ENCODE measurements at regions not wholly inside any gene's neighbourhood (a gene's known extent, or its start where the extent isn't known, plus 50 kb on each side); places are given as distances from the start of the nearest gene placed in this dataset.
"Not testable (repeated sequence)": the region's sequence is repeated elsewhere in the genome, so short reads cannot be mapped to it uniquely, and the experiment has no call there.

DNA sequence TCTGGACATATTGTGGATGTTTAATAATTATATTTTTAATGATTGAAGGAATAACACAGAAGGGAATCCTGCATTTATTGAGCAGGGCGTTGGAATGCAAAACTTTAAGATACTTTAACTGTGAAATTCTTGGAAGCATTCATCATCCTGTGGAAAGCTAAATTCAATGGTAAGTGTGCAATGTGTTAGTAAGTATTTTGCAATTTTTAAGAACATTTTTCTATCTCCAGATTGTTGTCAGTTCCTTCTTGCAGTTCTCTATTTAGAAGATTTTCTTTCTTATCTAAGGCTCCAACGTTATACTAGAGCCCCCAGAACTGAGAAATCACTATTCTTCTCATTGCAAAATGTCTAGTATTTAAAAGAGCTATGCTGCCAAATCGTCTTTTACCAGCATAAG is 132.2 kb upstream of the TSC22D2 start:
- H3K9me3 ChIP-seq (ENCODE audit: insufficient read depth, low read length) = peaks cover 13% of the 10 kb centered on the region; the same call in 1 of the 2 replicates
- H3K4me1 ChIP-seq (ENCODE audit: insufficient read depth, insufficient read length) = no peaks in the 10 kb centered on the region
- no peak for DNase-seq (ENCODE audit: low read depth, low spot score)
- H3K27me3 ChIP-seq (ENCODE audit: insufficient read depth, insufficient read length) = no peaks in the 10 kb centered on the region
- TF ChIP-seq ZNF274 (IDR thresholded peaks at IDR 0.05; ENCODE audit: low read depth, low read length) (no peak), SUZ12 (IDR thresholded peaks at IDR 0.05; ENCODE audit: extremely low read depth, insufficient read depth, insufficient read length) (no peak), YY1 (IDR thresholded peaks at IDR 0.05; ENCODE audit: insufficient read depth, insufficient read length) (no peak)
- no peak overlapping the region for H3K4me3 ChIP-seq (ENCODE audit: insufficient read length, low read depth)
- H3K36me3 ChIP-seq (ENCODE audit: insufficient read depth, insufficient read length, low read length) = no peaks in the 10 kb centered on the region
- H3K9ac ChIP-seq (ENCODE audit: insufficient read length, low read depth) = no peak overlapping the region

DNA sequence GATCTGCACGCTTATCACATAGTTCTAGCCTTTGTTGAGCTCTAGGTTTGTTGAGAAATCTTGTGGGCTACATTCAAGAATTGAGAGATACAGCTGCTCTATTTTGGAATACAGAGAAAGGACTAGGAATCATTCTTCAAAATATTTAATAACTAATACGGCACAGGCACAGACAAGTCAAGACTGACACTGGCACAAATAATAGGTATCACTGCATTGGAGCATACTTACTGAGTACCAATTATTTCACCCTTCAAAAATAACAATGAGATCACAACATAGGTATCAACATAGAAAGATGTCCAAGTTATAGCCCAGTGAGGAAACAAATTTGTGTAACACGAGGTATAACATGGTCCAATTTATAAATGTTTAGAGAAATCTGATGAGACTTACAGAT is 133.7 kb upstream of the TSC22D2 start:
- no peak for DNase-seq (ENCODE audit: low read depth, low spot score)

DNA sequence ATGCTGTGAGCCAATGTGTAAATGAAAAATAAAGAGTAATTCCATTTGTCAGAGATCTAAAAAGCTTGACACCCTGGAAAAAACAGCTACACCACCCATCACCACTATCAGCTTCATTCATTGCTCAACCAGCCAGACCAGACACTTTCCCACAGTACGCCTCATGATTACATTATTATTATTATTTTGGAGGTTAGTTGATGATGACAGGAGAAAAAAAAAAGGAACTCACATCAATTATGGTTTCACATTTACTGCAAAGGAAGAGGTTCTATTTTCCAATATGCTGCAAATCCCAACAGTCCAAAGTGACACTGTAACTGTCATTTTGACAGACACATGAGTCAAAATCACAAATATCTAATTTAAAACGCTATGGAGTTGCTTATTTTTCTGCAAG is 134.7 kb upstream of the TSC22D2 start:
- TF ChIP-seq YY1 (IDR thresholded peaks at IDR 0.05; ENCODE audit: insufficient read depth, insufficient read length) = no peak
- no peak for TF ChIP-seq SUZ12 (IDR thresholded peaks at IDR 0.05; ENCODE audit: extremely low read depth, insufficient read depth, insufficient read length)
- no peak for TF ChIP-seq ZNF274 (IDR thresholded peaks at IDR 0.05; ENCODE audit: low read depth, low read length)
- H3K9me3 ChIP-seq (ENCODE audit: insufficient read depth, low read length) = no peaks in the 10 kb centered on the region
- H3K27me3 ChIP-seq (ENCODE audit: insufficient read depth, insufficient read length) = no peaks in the 10 kb centered on the region
- no peaks in the 10 kb centered on the region for H3K36me3 ChIP-seq (ENCODE audit: insufficient read depth, insufficient read length, low read length)
- no peaks in the 10 kb centered on the region for H3K4me1 ChIP-seq (ENCODE audit: insufficient read depth, insufficient read length)
- H3K9ac ChIP-seq (ENCODE audit: insufficient read length, low read depth) = no peak overlapping the region
- no peak for DNase-seq (ENCODE audit: low read depth, low spot score)
- H3K4me3 ChIP-seq (ENCODE audit: insufficient read length, low read depth) = no peak overlapping the region

More for the DNA sequence above, 133.7 kb upstream of the TSC22D2 start:
- Histone ChIP-seq H3K36me3 (ENCODE audit: insufficient read depth, insufficient read length, low read length) (no peaks in the 10 kb centered on the region), H3K27me3 (ENCODE audit: insufficient read depth, insufficient read length) (no peaks in the 10 kb centered on the region), H3K4me1 (ENCODE audit: insufficient read depth, insufficient read length) (no peaks in the 10 kb centered on the region), H3K4me3 (ENCODE audit: insufficient read length, low read depth) (no peak overlapping the region), H3K9ac (ENCODE audit: insufficient read length, low read depth) (no peak overlapping the region), H3K9me3 (ENCODE audit: insufficient read depth, low read length) (no peaks in the 10 kb centered on the region)
- TF ChIP-seq ZNF274 (IDR thresholded peaks at IDR 0.05; ENCODE audit: low read depth, low read length) (no peak), SUZ12 (IDR thresholded peaks at IDR 0.05; ENCODE audit: extremely low read depth, insufficient read depth, insufficient read length) (no peak), YY1 (IDR thresholded peaks at IDR 0.05; ENCODE audit: insufficient read depth, insufficient read length) (no peak)

DNA sequence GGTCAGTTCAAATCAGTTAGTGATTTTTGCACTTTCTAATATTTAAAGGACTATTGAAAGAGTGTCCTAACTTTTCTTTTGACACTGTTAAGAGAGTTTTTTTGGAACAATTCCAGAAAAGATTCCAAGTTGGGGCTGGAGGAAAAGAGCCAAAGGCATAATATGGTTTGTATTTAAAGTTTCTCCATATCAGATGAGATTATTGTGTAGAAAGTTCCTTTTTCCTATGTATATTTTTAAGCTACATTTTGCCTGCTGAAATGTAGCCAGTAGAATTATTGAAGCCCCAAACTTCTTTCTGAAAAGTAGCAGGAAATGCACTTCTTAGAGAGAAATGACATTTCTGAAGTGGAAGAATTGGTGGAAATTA is 136.5 kb upstream of the TSC22D2 start:
- no peaks in the 10 kb centered on the region for H3K9me3 ChIP-seq (ENCODE audit: insufficient read depth, low read length)
- H3K9ac ChIP-seq (ENCODE audit: insufficient read length, low read depth) = no peak overlapping the region
- H3K27me3 ChIP-seq (ENCODE audit: insufficient read depth, insufficient read length) = no peaks in the 10 kb centered on the region
- DNase-seq (ENCODE audit: low read depth, low spot score) = no peak
- no peaks in the 10 kb centered on the region for H3K4me1 ChIP-seq (ENCODE audit: insufficient read depth, insufficient read length)
- no peaks in the 10 kb centered on the region for H3K36me3 ChIP-seq (ENCODE audit: insufficient read depth, insufficient read length, low read length)
- TF ChIP-seq SUZ12 (IDR thresholded peaks at IDR 0.05; ENCODE audit: extremely low read depth, insufficient read depth, insufficient read length) = no peak
- TF ChIP-seq YY1 (IDR thresholded peaks at IDR 0.05; ENCODE audit: insufficient read depth, insufficient read length) = no peak
- no peak for TF ChIP-seq ZNF274 (IDR thresholded peaks at IDR 0.05; ENCODE audit: low read depth, low read length)
- H3K4me3 ChIP-seq (ENCODE audit: insufficient read length, low read depth) = no peak overlapping the region

DNA sequence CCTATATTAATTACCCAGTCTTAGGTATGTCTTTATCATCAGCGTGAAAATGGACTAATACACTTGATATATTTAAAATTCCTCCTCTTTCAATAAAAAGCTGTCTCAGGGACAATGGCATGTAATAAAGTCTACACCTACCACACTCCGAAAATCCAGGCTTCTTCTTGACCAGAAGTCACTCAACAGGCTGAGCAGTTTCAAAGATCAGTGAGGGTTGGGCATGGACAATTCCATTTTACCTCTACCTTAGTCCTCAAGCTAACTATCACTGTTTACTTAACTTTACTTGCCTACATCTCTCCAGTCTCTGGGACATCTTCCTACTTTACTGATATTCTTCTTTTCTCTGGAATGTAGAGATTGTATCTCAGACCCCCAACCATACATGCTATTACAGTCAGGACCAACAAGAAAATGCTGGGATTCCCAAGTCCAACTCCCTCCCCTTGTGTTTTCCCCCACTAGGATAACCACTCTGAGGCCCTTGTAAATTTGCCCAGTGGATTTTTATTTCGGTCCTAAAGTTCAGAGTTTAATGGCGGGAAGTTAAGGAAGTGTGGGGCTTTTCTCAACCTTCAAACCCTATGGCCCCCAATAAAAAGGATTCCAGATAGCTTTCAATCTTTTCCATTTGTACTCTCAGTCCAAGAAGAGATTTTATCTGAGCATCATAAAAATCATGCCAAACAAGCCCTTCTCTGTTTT is 137.1 kb upstream of the TSC22D2 start:
- Histone ChIP-seq H3K27me3 (ENCODE audit: insufficient read depth, insufficient read length) (no peaks in the 10 kb centered on the region), H3K4me3 (ENCODE audit: insufficient read length, low read depth) (no peak overlapping the region), H3K36me3 (ENCODE audit: insufficient read depth, insufficient read length, low read length) (no peaks in the 10 kb centered on the region), H3K9me3 (ENCODE audit: insufficient read depth, low read length) (no peaks in the 10 kb centered on the region), H3K9ac (ENCODE audit: insufficient read length, low read depth) (no peak overlapping the region), H3K4me1 (ENCODE audit: insufficient read depth, insufficient read length) (no peaks in the 10 kb centered on the region)
- DNase-seq (ENCODE audit: low read depth, low spot score) = no peak
- TF ChIP-seq YY1 (IDR thresholded peaks at IDR 0.05; ENCODE audit: insufficient read depth, insufficient read length) = no peak

DNA sequence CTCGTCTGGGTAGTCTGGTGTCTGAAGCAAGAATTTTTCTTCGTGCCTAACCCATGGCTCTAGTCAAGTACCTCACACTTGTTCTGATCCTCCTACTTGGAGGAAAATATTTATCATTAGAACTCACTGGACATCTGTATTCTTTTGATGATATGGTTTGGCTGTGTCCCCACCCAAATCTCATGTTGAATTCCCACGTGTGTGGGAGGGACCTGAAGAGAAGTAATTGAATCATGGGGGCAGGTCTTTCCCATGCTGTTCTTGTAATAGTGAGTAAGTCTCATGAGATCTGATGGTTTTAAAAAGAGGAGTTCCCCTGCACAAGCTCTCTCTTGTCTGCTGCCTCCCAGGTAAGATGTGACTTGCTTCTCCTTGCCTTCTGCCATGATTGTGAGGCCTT is 137.7 kb upstream of the TSC22D2 start:
- H3K9ac ChIP-seq (ENCODE audit: insufficient read length, low read depth); H3K4me1 ChIP-seq (ENCODE audit: insufficient read depth, insufficient read length); H3K9me3 ChIP-seq (ENCODE audit: insufficient read depth, low read length); H3K36me3 ChIP-seq (ENCODE audit: insufficient read depth, insufficient read length, low read length); DNase-seq (ENCODE audit: low read depth, low spot score); H3K27me3 ChIP-seq (ENCODE audit: insufficient read depth, insufficient read length); H3K4me3 ChIP-seq (ENCODE audit: insufficient read length, low read depth): not testable (repeated sequence)

- no peak for TF ChIP-seq ZNF274 (IDR thresholded peaks at IDR 0.05; ENCODE audit: low read depth, low read length)
- no peak for TF ChIP-seq YY1 (IDR thresholded peaks at IDR 0.05; ENCODE audit: insufficient read depth, insufficient read length)
- TF ChIP-seq SUZ12 (IDR thresholded peaks at IDR 0.05; ENCODE audit: extremely low read depth, insufficient read depth, insufficient read length) = no peak
- Histone ChIP-seq H3K9ac (ENCODE audit: insufficient read length, low read depth) (no peak overlapping the region), H3K9me3 (ENCODE audit: insufficient read depth, low read length) (no peaks in the 10 kb centered on the region), H3K36me3 (ENCODE audit: insufficient read depth, insufficient read length, low read length) (no peaks in the 10 kb centered on the region), H3K27me3 (ENCODE audit: insufficient read depth, insufficient read length) (no peaks in the 10 kb centered on the region), H3K4me3 (ENCODE audit: insufficient read length, low read depth) (no peak overlapping the region), H3K4me1 (ENCODE audit: insufficient read depth, insufficient read length) (no peaks in the 10 kb centered on the region)
- DNase-seq (ENCODE audit: low read depth, low spot score) = no peak
These were observed 138.6 kb upstream of the TSC22D2 start for GRCh38 chr3:150269526-150269925.

Measured in NT2/D1 (cell line).